Liver (tissue), 8 donors: ENCODE measurements at regions not wholly inside any gene's neighbourhood (a gene's known extent, or its start where the extent isn't known, plus 50 kb on each side); places are given as distances from the start of the nearest gene placed in this dataset.

Source experiments
- DNase-seq: peaks from one replicate; pipeline ENCODE4 v3.0.0-alpha.2; 2017; ENCODE audit warnings: low spot score
- H3K27ac ChIP-seq, 2 donors: one replicate each; pipeline ENCODE4 v1.7.0; 2013; ENCODE audit warnings: inconsistent platforms in 2 of 2, low read length in 2 of 2, control low read depth in 1 of 2, low read depth in 1 of 2, mild to moderate bottlenecking in 1 of 2
- H3K27me3 ChIP-seq, 4 donors: one replicate each; pipeline versions ENCODE4 v1.6.1 to v1.7.0; 2013; ENCODE audit warnings: low read length in 3 of 4, inconsistent platforms in 1 of 4, mild to moderate bottlenecking in 1 of 4, moderate library complexity in 1 of 4; ENCODE audit not compliant: control insufficient read depth in 4 of 4, insufficient read depth in 4 of 4
- H3K36me3 ChIP-seq, 4 donors: one replicate each; pipeline versions ENCODE4 v1.6.1 to v1.7.0; 2013; ENCODE audit warnings: low read length in 3 of 4, mild to moderate bottlenecking in 3 of 4, low read depth in 1 of 4, moderate library complexity in 1 of 4; ENCODE audit not compliant: control insufficient read depth in 4 of 4, insufficient read depth in 3 of 4
- H3K4me1 ChIP-seq, 4 donors: one replicate each; pipeline versions ENCODE4 v1.6.1 to v1.7.0; 2013; ENCODE audit warnings: low read length in 3 of 4, mild to moderate bottlenecking in 3 of 4, moderate library complexity in 1 of 4; ENCODE audit not compliant: control insufficient read depth in 4 of 4, insufficient read depth in 4 of 4
- H3K4me3 ChIP-seq, 3 donors: one replicate each; pipeline versions ENCODE4 v1.6.1 to v1.7.0; 2013; ENCODE audit warnings: low read length in 3 of 3, control low read depth in 1 of 3, low read depth in 1 of 3, mild to moderate bottlenecking in 1 of 3
- H3K9ac ChIP-seq, 2 donors: one replicate each; pipeline ENCODE4 v1.7.0; 2013; ENCODE audit warnings: low read length in 2 of 2, mild to moderate bottlenecking in 2 of 2, moderate library complexity in 2 of 2, control low read depth in 1 of 2, low read depth in 1 of 2
- H3K9me3 ChIP-seq, 4 donors: one replicate each; pipeline versions ENCODE4 v1.6.1 to v1.7.0; 2013; ENCODE audit warnings: low read length in 3 of 4; ENCODE audit not compliant: control insufficient read depth in 4 of 4
- ATF3 ChIP-seq: IDR thresholded peaks from 2 replicates; pipeline ENCODE4 v1.6.1; 2016; ENCODE audit warnings: antibody characterized with exemption
- CTCF ChIP-seq: fragments of 150-350 bp; IDR thresholded peaks from 2 replicates; pipeline ENCODE4 v1.5.1; 2017; ENCODE audit warnings: improper control_type of control experiment, low read depth, low read length; ENCODE audit not compliant: missing input control
- EGR1 ChIP-seq, 2 donors: IDR thresholded peaks; 2 replicates each; pipeline ENCODE4 v1.6.1; 2016 to 2018; ENCODE audit warnings: antibody characterized with exemption in 2 of 2, low read depth in 2 of 2
- FOXA1 ChIP-seq: IDR thresholded peaks from 2 replicates; pipeline ENCODE4 v1.6.1; 2016; ENCODE audit warnings: antibody characterized with exemption
- FOXA2 ChIP-seq: IDR thresholded peaks from 2 replicates; pipeline ENCODE4 v1.6.1; 2016; ENCODE audit warnings: antibody characterized with exemption
- GABPA ChIP-seq, 2 donors: IDR thresholded peaks in 1 of 2; conservative IDR thresholded peaks in 1 of 2; 2 replicates each; pipeline ENCODE4 v1.6.1; 2016; ENCODE audit warnings: antibody characterized with exemption in 2 of 2, mild to moderate bottlenecking in 1 of 2, moderate library complexity in 1 of 2
- HNF4A ChIP-seq, 2 donors: conservative IDR thresholded peaks; 2 replicates each; pipeline ENCODE4 v1.6.1; 2016; ENCODE audit warnings: antibody characterized with exemption in 2 of 2, mild to moderate bottlenecking in 2 of 2
- HNF4G ChIP-seq: IDR thresholded peaks from 2 replicates; pipeline ENCODE4 v1.6.1; 2016; ENCODE audit warnings: antibody characterized with exemption
- JUND ChIP-seq, 2 donors: IDR thresholded peaks; 2 replicates each; pipeline ENCODE4 v1.6.1; 2016; ENCODE audit warnings: antibody characterized with exemption in 2 of 2
- MAX ChIP-seq: IDR thresholded peaks from 2 replicates; pipeline ENCODE4 v1.6.1; 2016; ENCODE audit warnings: antibody characterized with exemption
- NR2F2 ChIP-seq: IDR thresholded peaks from 2 replicates; pipeline ENCODE4 v1.6.1; 2016; ENCODE audit warnings: antibody characterized with exemption
- RAD21 ChIP-seq, 2 donors: IDR thresholded peaks; 2 replicates each; pipeline ENCODE4 v1.6.1; 2016; ENCODE audit warnings: antibody characterized with exemption in 2 of 2, mild to moderate bottlenecking in 2 of 2
- RXRA ChIP-seq, 2 donors: IDR thresholded peaks; 2 replicates each; pipeline ENCODE4 v1.6.1; 2017 to 2018; ENCODE audit warnings: antibody characterized with exemption in 2 of 2, mild to moderate bottlenecking in 1 of 2
- SP1 ChIP-seq: IDR thresholded peaks from 2 replicates; pipeline ENCODE4 v1.6.1; 2018; ENCODE audit warnings: antibody characterized with exemption, mild to moderate bottlenecking
- TAF1 ChIP-seq: conservative IDR thresholded peaks from 2 replicates; pipeline ENCODE4 v1.6.1; 2016; ENCODE audit warnings: antibody characterized with exemption, mild to moderate bottlenecking
- YY1 ChIP-seq: IDR thresholded peaks from 2 replicates; pipeline ENCODE4 v1.6.1; 2016; ENCODE audit warnings: antibody characterized with exemption, mild to moderate bottlenecking
- ZBTB33 ChIP-seq: IDR thresholded peaks from 2 replicates; pipeline ENCODE4 v1.6.1; 2016; ENCODE audit warnings: antibody characterized with exemption
- WGBS: extraction: QIAGEN DNeasy Blood & Tissue Kit; methylation state at CpG from one replicate; pipeline ENCODE4 v1.1.7; 2013; 5-methylcytosine and 5-hydroxymethylcytosine counted together
- TF ChIP-seq, protein P1 (sequence below): IDR thresholded peaks from 2 replicates; pipeline ENCODE4 v1.6.1; 2016; ENCODE audit warnings: antibody characterized with exemption, mild to moderate bottlenecking
- donor health status: healthy.
- donor health status: healthy.
- donor health status: healthy.
- donor health status: healthy.
- donor health status: healthy.

- no peaks in the 10 kb centered on the region for H3K4me1 ChIP-seq
- no peak overlapping the region for H3K27ac ChIP-seq
- H3K27me3 ChIP-seq: no peaks in the 10 kb centered on the region
- TF ChIP-seq NR2F2 (no peak), FOXA1 (no peak), GABPA (IDR thresholded peaks at IDR 0.05 in 1 of 2, conservative IDR thresholded peaks at IDR 0.05 in 1 of 2) (no peak), RXRA (IDR thresholded peaks at IDR 0.05) (no peak)
- no peaks in the 10 kb centered on the region for H3K36me3 ChIP-seq
- no peaks in the 10 kb centered on the region for H3K9me3 ChIP-seq
- H3K9ac ChIP-seq: no peak overlapping the region
- DNase-seq: no peak
- WGBS: 40% methylated on average over 3 of the region's 3 CpGs
- no peak overlapping the region for H3K4me3 ChIP-seq
Observed at GRCh38 chr7:84847790-84848189, 339.1 kb downstream of the SEMA3D start.

DNA sequence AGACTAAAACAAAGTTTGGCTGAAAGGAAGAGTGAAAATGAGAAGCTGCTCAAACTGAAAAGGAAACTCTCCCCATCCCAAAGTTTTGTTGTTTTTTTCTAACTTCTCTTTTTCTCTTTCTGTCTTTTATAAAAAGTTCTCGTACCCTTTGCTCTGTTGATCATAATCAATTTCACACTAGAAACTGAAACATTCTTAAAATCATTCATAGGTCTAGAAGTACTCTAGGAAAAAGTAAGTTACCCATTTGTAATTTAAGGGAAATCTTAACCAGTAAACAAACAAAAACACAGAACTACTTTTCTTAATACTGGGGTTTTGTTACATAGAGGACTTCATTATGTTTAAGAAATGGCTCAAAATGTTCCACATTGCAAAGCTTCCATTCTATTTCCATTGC is 339.8 kb downstream of the SEMA3D start:
- Histone ChIP-seq H3K9me3 (no peaks in the 10 kb centered on the region), H3K27ac (no peak overlapping the region), H3K9ac (no peak overlapping the region), H3K4me3 (no peak overlapping the region), H3K36me3 (no peaks in the 10 kb centered on the region), H3K27me3 (no peaks in the 10 kb centered on the region), H3K4me1 (no peaks in the 10 kb centered on the region)
- 42% methylated on average over 1 of the region's 1 CpG for WGBS
- TF ChIP-seq TAF1: no peak
- no peak for TF ChIP-seq EGR1 (IDR thresholded peaks at IDR 0.05; ENCODE audit: low read depth in 2 of 2)
- TF ChIP-seq CTCF: no peak
- TF ChIP-seq, protein P1, sequence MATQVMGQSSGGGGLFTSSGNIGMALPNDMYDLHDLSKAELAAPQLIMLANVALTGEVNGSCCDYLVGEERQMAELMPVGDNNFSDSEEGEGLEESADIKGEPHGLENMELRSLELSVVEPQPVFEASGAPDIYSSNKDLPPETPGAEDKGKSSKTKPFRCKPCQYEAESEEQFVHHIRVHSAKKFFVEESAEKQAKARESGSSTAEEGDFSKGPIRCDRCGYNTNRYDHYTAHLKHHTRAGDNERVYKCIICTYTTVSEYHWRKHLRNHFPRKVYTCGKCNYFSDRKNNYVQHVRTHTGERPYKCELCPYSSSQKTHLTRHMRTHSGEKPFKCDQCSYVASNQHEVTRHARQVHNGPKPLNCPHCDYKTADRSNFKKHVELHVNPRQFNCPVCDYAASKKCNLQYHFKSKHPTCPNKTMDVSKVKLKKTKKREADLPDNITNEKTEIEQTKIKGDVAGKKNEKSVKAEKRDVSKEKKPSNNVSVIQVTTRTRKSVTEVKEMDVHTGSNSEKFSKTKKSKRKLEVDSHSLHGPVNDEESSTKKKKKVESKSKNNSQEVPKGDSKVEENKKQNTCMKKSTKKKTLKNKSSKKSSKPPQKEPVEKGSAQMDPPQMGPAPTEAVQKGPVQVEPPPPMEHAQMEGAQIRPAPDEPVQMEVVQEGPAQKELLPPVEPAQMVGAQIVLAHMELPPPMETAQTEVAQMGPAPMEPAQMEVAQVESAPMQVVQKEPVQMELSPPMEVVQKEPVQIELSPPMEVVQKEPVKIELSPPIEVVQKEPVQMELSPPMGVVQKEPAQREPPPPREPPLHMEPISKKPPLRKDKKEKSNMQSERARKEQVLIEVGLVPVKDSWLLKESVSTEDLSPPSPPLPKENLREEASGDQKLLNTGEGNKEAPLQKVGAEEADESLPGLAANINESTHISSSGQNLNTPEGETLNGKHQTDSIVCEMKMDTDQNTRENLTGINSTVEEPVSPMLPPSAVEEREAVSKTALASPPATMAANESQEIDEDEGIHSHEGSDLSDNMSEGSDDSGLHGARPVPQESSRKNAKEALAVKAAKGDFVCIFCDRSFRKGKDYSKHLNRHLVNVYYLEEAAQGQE: no peak
- no peak for TF ChIP-seq FOXA1
- TF ChIP-seq ATF3: no peak
- no peak for TF ChIP-seq RXRA (IDR thresholded peaks at IDR 0.05)
- no peak for TF ChIP-seq HNF4G
- no peak for TF ChIP-seq HNF4A (conservative IDR thresholded peaks at IDR 0.05)
- TF ChIP-seq FOXA2: no peak
- TF ChIP-seq JUND (IDR thresholded peaks at IDR 0.05): no peak
- no peak for TF ChIP-seq YY1
- no peak for DNase-seq

GRCh38 chr7:84845971-84846370 is 340.9 kb downstream of the SEMA3D start:
- H3K9me3 ChIP-seq: no peaks in the 10 kb centered on the region
- WGBS: 70% methylated on average over 3 of the region's 3 CpGs
- no peak overlapping the region for H3K9ac ChIP-seq
- H3K27ac ChIP-seq: no peak overlapping the region
- H3K4me3 ChIP-seq: no peak overlapping the region
- H3K4me1 ChIP-seq: no peaks in the 10 kb centered on the region
- no peaks in the 10 kb centered on the region for H3K36me3 ChIP-seq
- no peaks in the 10 kb centered on the region for H3K27me3 ChIP-seq
- DNase-seq: no peak
- TF ChIP-seq HNF4A (conservative IDR thresholded peaks at IDR 0.05) (no peak), CTCF (no peak), GABPA (IDR thresholded peaks at IDR 0.05 in 1 of 2, conservative IDR thresholded peaks at IDR 0.05 in 1 of 2) (no peak), YY1 (no peak), FOXA2 (no peak), ZBTB33 (no peak), ATF3 (no peak), EGR1 (IDR thresholded peaks at IDR 0.05; ENCODE audit: low read depth in 2 of 2) (no peak), NR2F2 (no peak), RXRA (IDR thresholded peaks at IDR 0.05) (no peak), TAF1 (no peak), MAX (no peak), SP1 (no peak), RAD21 (IDR thresholded peaks at IDR 0.05) (no peak), HNF4G (no peak), JUND (IDR thresholded peaks at IDR 0.05) (no peak)
